T-helper 1 cell treated with Interleukin-12 subunit alpha and Interleukin-12 subunit beta and Interleukin-4 antibody, amounts not matched to agents 30 μg/mL and 1 μg/mL, for 36 hours (primary cell): ENCODE measurements at regions not wholly inside any gene's neighbourhood (a gene's known extent, or its start where the extent isn't known, plus 50 kb on each side); places are given as distances from the start of the nearest gene placed in this dataset.

Experiments
- H3K27ac Mint-ChIP-seq: one replicate; pipeline ENCODE4 v1.8.0; 2021; ENCODE audit warnings: mild to moderate bottlenecking, mixed read lengths
- H3K27me3 Mint-ChIP-seq: one replicate; pipeline ENCODE4 v1.8.0; 2021; ENCODE audit warnings: low read depth, mixed read lengths
- H3K36me3 Mint-ChIP-seq: one replicate; pipeline ENCODE4 v1.8.0; 2021; ENCODE audit warnings: low read depth, mixed read lengths
- H3K4me1 Mint-ChIP-seq: one replicate; pipeline ENCODE4 v1.8.0; 2021; ENCODE audit warnings: low read depth, mixed read lengths
- H3K4me3 Mint-ChIP-seq: one replicate; pipeline ENCODE4 v1.8.0; 2021; ENCODE audit warnings: mild to moderate bottlenecking, moderate library complexity, mixed read lengths
- H3K9me3 Mint-ChIP-seq: one replicate; pipeline ENCODE4 v1.8.0; 2021; ENCODE audit warnings: mixed read lengths

DNA sequence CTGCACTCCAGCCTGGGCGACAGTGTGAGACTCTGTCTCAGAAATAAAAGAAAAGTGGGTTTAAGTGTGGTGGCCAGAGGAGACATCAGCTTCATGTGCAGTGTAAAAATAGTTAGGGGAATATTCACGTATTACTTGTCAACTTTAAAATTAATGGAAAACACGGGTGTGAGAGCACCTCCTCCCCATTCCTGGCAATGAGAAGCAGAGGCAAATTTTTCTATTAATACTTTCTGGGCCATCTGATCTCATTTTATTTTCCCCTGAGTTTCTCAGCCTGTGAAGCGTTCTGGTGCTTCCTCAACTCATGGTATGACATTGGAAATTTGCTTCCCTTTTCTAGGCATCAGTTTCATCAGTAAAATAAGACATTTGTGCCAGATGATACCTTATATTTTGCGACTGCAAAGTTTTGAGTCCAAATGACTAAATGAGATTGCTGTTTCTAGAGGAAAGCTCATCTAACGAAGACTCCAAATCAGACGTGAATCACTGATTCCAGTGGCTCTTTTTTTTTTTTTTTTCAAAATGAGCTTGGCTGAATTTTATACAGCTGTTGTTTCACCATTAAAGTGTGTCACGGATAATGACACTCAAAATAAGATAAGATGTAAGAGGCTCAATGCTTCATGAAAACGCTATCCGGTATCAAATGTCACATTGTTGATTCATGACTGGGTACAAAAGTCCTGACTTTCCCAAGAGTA is 104.6 kb downstream of the MSX2 start:
- H3K27me3 Mint-ChIP-seq, result no peaks in the 10 kb centered on the region
- no peak overlapping the region for H3K27ac Mint-ChIP-seq
- H3K9me3 Mint-ChIP-seq, result no peaks in the 10 kb centered on the region
- H3K4me1 Mint-ChIP-seq, result no peaks in the 10 kb centered on the region
- no peak overlapping the region for H3K4me3 Mint-ChIP-seq
- H3K36me3 Mint-ChIP-seq, result no peaks in the 10 kb centered on the region

DNA sequence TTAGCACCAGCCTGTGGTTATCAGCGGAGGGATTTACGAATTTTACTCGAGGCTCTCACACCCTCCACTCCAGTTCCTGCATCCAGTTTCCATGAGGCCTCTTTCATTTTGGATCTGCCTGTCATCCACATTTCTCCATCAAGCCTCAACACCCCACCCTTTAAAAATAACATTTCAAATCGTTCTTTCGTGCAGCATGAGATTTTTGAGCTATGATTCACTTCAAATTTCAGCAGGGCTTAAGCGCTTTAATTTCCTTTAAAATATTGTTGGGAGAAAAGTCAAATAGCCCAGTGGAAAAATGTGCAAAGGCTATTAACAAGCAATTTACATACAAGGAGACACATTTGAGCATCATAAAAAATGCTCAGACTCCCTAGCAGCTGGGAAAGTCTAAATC is 103.2 kb downstream of the MSX2 start:
- Mint-ChIP-seq H3K36me3 (no peaks in the 10 kb centered on the region), H3K27me3 (no peaks in the 10 kb centered on the region), H3K4me3 (no peak overlapping the region), H3K27ac (no peak overlapping the region), H3K9me3 (no peaks in the 10 kb centered on the region), H3K4me1 (no peaks in the 10 kb centered on the region)

DNA sequence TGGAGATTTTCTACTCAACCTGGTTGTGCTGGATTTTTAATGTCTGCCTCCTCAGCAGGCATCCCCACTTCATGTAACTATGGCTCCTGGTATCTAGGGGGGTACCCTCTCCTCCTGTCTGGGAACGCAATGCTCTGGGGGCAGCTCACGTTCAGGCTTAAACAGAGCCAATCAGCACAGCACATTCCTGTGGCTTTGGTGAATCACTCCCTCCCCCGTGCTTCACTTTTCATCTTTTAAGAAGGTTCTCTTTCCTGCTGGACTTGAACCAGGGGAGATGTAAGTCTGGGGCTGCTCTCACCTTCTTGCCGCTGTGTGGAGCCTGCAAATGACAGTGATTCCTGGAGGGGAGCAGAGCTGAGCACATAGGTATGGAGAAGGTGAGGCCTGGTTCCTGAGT is 101.2 kb downstream of the MSX2 start:
- H3K27ac Mint-ChIP-seq, result no peak overlapping the region

GRCh38 chr5:174818430-174818829 is 94.0 kb downstream of the MSX2 start:
- Mint-ChIP-seq H3K4me1 (no peaks in the 10 kb centered on the region), H3K4me3 (no peak overlapping the region), H3K27me3 (no peaks in the 10 kb centered on the region), H3K27ac (no peak overlapping the region), H3K36me3 (no peaks in the 10 kb centered on the region), H3K9me3 (peaks cover 6% of the 10 kb centered on the region)

More for the DNA sequence above, 101.2 kb downstream of the MSX2 start:
- H3K36me3 Mint-ChIP-seq, result no peaks in the 10 kb centered on the region
- no peaks in the 10 kb centered on the region for H3K27me3 Mint-ChIP-seq
- no peaks in the 10 kb centered on the region for H3K4me1 Mint-ChIP-seq
- H3K4me3 Mint-ChIP-seq, result no peak overlapping the region
- no peaks in the 10 kb centered on the region for H3K9me3 Mint-ChIP-seq

DNA sequence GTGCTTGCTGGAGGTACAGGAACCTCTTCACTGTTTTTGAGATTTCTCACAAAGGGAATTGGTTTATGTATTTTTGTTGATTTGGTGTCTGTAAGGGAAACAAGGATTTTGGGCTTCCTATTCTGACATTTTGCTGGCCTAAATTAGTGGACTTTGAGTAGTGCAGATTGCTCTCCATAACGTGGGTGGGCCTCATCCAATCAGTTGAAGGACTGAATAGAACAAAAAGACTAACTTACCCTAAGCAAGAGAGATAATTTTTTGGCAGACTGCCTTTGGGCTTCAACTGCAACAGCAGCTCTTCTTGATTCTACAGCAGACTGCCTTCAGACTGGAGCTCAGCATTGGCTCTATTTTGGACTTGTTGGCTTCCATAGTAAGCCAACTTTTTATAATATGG is 93.2 kb downstream of the MSX2 start:
- Mint-ChIP-seq H3K27me3 (no peaks in the 10 kb centered on the region), H3K4me3 (no peak overlapping the region), H3K27ac (no peak overlapping the region), H3K9me3 (peaks cover 6% of the 10 kb centered on the region), H3K4me1 (no peaks in the 10 kb centered on the region), H3K36me3 (no peaks in the 10 kb centered on the region)

GRCh38 chr5:174816858-174817257 is 92.5 kb downstream of the MSX2 start:
- H3K4me1 Mint-ChIP-seq, result no peaks in the 10 kb centered on the region
- no peak overlapping the region for H3K4me3 Mint-ChIP-seq
- no peaks in the 10 kb centered on the region for H3K27me3 Mint-ChIP-seq
- no peaks in the 10 kb centered on the region for H3K36me3 Mint-ChIP-seq
- H3K27ac Mint-ChIP-seq, result no peak overlapping the region
- H3K9me3 Mint-ChIP-seq, result peaks cover 6% of the 10 kb centered on the region

DNA sequence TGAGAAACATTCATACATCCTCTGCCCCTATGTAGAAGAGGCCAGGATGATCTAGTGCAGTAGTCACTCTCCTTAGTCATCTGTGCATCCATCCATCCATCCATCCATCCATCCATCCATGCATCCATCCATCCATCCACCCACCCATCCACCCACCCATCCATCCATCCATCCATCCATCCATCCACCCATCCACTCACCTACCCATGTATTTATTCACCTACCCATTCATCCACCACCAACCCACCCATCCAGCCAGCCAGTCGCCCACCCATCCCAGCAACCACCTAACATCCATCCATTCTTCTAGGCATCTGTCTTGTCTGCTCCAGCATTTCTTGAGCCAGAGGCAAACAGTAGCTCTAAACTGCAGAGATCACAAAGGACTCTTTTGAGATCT is 87.1 kb downstream of the MSX2 start:
- H3K36me3 Mint-ChIP-seq, result no peaks in the 10 kb centered on the region
- peaks cover 6% of the 10 kb centered on the region for H3K9me3 Mint-ChIP-seq
- H3K27me3 Mint-ChIP-seq, result no peaks in the 10 kb centered on the region
- H3K4me3 Mint-ChIP-seq, result no peak overlapping the region
- no peaks in the 10 kb centered on the region for H3K4me1 Mint-ChIP-seq
- H3K27ac Mint-ChIP-seq, result no peak overlapping the region

DNA sequence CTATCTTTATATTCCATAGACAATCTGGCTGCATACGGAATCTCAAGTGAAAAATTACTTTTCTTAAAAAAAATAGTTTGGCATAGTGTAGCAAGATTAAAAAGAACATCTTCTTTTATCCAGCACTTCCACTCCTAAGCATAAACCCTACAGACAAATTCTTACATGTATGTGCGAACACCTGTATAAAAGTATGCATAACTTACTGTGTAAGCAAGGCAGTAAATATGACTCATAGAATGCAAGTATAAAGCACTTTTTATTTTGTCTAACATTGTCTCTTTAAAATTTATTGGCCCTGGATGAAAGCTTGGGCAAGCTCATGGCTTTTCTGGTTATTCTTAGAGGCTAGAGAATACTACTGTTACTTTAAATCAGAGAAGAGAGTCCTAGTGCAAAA is 86.4 kb downstream of the MSX2 start:
- Mint-ChIP-seq H3K4me3 (no peak overlapping the region), H3K36me3 (no peaks in the 10 kb centered on the region), H3K27me3 (no peaks in the 10 kb centered on the region), H3K4me1 (no peaks in the 10 kb centered on the region), H3K27ac (no peak overlapping the region), H3K9me3 (peaks cover 1% of the 10 kb centered on the region)

GRCh38 chr5:174807471-174807870 is 83.1 kb downstream of the MSX2 start:
- Mint-ChIP-seq H3K27ac (no peak overlapping the region), H3K4me3 (no peak overlapping the region), H3K36me3 (no peaks in the 10 kb centered on the region), H3K27me3 (no peaks in the 10 kb centered on the region), H3K9me3 (no peaks in the 10 kb centered on the region), H3K4me1 (no peaks in the 10 kb centered on the region)

DNA sequence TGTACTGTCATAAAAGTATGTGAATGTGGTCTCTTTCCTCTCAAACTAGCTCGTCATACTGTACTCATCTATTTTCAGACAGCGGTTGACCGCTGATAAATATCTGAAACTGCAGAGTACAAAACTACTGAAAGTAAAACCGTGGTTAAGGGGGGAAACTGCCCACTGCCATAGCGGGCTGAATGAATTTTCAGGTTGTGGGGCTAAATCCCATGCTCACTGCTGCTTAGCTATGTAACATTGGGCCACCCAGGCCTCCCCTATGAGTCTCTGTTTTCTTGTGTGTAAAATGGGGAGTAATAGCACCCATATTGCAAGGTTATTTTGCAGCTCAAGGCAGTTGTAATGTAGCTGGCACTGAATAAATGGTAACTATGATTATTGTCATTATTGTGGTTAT is 82.3 kb downstream of the MSX2 start:
- no peak overlapping the region for H3K4me3 Mint-ChIP-seq
- H3K36me3 Mint-ChIP-seq, result no peaks in the 10 kb centered on the region
- no peaks in the 10 kb centered on the region for H3K4me1 Mint-ChIP-seq
- H3K27me3 Mint-ChIP-seq, result no peaks in the 10 kb centered on the region
- no peak overlapping the region for H3K27ac Mint-ChIP-seq
- no peaks in the 10 kb centered on the region for H3K9me3 Mint-ChIP-seq

GRCh38 chr5:174801798-174802197 is 77.4 kb downstream of the MSX2 start:
- H3K27me3 Mint-ChIP-seq, result peaks cover 14% of the 10 kb centered on the region
- no peaks in the 10 kb centered on the region for H3K36me3 Mint-ChIP-seq
- no peak overlapping the region for H3K4me3 Mint-ChIP-seq
- H3K27ac Mint-ChIP-seq, result no peak overlapping the region
- no peaks in the 10 kb centered on the region for H3K4me1 Mint-ChIP-seq
- no peaks in the 10 kb centered on the region for H3K9me3 Mint-ChIP-seq

- H3K4me1 Mint-ChIP-seq, result no peaks in the 10 kb centered on the region
- H3K27ac Mint-ChIP-seq, result no peak overlapping the region
- peaks cover 14% of the 10 kb centered on the region for H3K27me3 Mint-ChIP-seq
- H3K9me3 Mint-ChIP-seq, result no peaks in the 10 kb centered on the region
- H3K4me3 Mint-ChIP-seq, result no peak overlapping the region
- no peaks in the 10 kb centered on the region for H3K36me3 Mint-ChIP-seq
Measured at GRCh38 chr5:174800435-174800834, 76.1 kb downstream of the MSX2 start.

- Mint-ChIP-seq H3K27ac (no peak overlapping the region), H3K36me3 (no peaks in the 10 kb centered on the region), H3K4me3 (no peak overlapping the region), H3K9me3 (no peaks in the 10 kb centered on the region), H3K27me3 (peaks cover 14% of the 10 kb centered on the region), H3K4me1 (no peaks in the 10 kb centered on the region)
Measured at GRCh38 chr5:174799121-174799520, 74.7 kb downstream of the MSX2 start.

- H3K27me3 Mint-ChIP-seq, result peaks cover 14% of the 10 kb centered on the region
- no peak overlapping the region for H3K27ac Mint-ChIP-seq
- no peaks in the 10 kb centered on the region for H3K4me1 Mint-ChIP-seq
- H3K36me3 Mint-ChIP-seq, result no peaks in the 10 kb centered on the region
- no peaks in the 10 kb centered on the region for H3K9me3 Mint-ChIP-seq
- no peak overlapping the region for H3K4me3 Mint-ChIP-seq
Measured at GRCh38 chr5:174798551-174798951, 74.2 kb downstream of the MSX2 start.

DNA sequence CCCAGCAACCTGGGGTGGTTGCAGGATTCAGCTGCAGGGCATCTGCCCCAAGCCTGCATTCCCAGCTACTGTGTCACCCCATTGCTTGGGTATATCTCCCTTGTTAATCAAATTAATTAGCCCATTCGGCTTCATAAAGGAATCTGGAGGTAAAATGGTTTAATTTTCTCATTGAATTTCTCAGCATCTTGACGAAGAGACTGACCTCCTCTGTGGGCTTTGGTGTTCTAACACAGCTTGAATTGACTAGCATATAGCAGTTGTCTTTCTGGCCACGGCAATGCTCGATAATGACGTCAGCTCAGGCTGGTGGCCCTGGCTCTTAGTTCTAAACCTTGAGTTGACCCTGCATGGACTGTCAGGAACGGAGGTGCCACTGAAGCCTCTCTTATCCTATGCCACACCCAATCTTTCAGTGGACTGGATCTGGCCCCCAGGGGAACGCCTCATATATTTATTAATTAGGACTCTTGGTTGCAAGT is 72.4 kb downstream of the MSX2 start:
- H3K36me3 Mint-ChIP-seq, result no peaks in the 10 kb centered on the region
- H3K27me3 Mint-ChIP-seq, result peaks cover 14% of the 10 kb centered on the region
- no peaks in the 10 kb centered on the region for H3K4me1 Mint-ChIP-seq
- H3K4me3 Mint-ChIP-seq, result no peak overlapping the region
- no peaks in the 10 kb centered on the region for H3K9me3 Mint-ChIP-seq
- H3K27ac Mint-ChIP-seq, result no peak overlapping the region
